ENCODE measurements at regions not wholly inside any gene's neighbourhood (a gene's known extent, or its start where the extent isn't known, plus 50 kb on each side); places are given as distances from the start of the nearest gene placed in this dataset.
"Not testable (repeated sequence)": the region's sequence is repeated elsewhere in the genome, so short reads cannot be mapped to it uniquely, and the experiment has no call there.

DNA sequence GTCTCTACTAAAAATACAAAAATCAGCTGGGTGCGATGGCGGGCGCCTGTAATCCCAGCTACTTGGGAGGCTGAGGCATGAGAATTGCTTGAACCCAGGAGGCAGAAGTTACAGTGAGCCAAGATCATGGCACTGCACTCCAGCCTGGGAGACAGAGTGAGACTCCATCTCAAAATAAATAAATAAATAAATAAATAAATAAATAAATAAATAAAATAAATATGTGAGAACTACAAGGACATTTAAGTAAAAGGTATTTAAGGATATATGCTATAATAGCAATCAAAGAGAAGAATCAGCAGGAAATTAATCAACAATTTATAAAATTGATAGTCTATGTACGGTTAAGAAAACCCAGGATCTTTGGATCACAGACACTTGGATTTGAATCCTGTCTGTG, 154.0 kb upstream of the MPDZ start:
- H3K4me1 ChIP-seq; H3K27ac ChIP-seq; POLR2A ChIA-PET; ATAC-seq; FAIRE-seq; H3K9me3 ChIP-seq; DNase-seq (ENCODE audit: low read depth in 1 of 2, low spot score in 1 of 2); H3K4me3 ChIP-seq; CTCF ChIA-PET; H3K4me2 ChIP-seq: not testable (repeated sequence)
- 93% methylated on average over 4 of the region's 4 CpGs for WGBS (ENCODE audit: missing lambda C conversion rate)
- peak; percentile 79 for TF ChIP-seq ZC3H11A (IDR thresholded peaks at IDR 0.05)

GRCh38 chr9:13432904-13433303, 153.4 kb upstream of the MPDZ start:
- 75% methylated on average over 1 of the region's 1 CpG for WGBS (ENCODE audit: missing lambda C conversion rate)

DNA sequence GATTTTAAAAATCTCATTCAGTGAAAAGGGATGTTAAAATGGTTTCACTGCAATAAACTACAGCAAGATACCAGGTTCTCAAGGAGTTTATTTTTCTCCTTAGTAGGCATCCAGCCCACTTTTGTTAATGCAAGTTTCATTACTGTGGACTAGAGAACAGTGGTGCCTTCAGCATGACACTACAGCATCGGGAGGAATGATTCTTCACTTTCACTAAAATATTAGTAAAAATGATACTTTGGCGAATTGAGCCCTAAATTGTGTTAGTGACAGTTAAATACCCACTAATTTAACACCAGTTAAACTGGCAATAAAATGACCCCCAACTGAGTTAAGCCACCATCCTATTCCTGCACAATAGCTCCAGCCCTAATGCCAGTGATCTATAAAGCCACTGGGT, 152.2 kb upstream of the MPDZ start:
- FAIRE-seq (no peak), DNase-seq (ENCODE audit: low read depth in 1 of 2, low spot score in 1 of 2) (no peak), ATAC-seq (no peak)
- ChIA-PET CTCF (interaction anchor here (5.0 kb wide), 1 partner anchor 921 kb away, joined by 67 read pairs; no protein-coding TSS in a partner anchor), POLR2A (no interaction called here)
- TF ChIP-seq RARB (CRISPR knock-in tag; IDR thresholded peaks at IDR 0.05) (no peak), MAFK (IDR thresholded peaks at IDR 0.05; ENCODE audit: partially characterized antibody) (no peak), ZC3H11A (IDR thresholded peaks at IDR 0.05) (no peak), HDAC2 (IDR thresholded peaks at IDR 0.05) (no peak), JUNB (IDR thresholded peaks at IDR 0.05) (no peak), REST (IDR thresholded peaks at IDR 0.05) (no peak)
- TF ChIP-seq, protein P1, sequence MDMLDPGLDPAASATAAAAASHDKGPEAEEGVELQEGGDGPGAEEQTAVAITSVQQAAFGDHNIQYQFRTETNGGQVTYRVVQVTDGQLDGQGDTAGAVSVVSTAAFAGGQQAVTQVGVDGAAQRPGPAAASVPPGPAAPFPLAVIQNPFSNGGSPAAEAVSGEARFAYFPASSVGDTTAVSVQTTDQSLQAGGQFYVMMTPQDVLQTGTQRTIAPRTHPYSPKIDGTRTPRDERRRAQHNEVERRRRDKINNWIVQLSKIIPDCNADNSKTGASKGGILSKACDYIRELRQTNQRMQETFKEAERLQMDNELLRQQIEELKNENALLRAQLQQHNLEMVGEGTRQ (IDR thresholded peaks at IDR 0.05): no peak
- TF ChIP-seq, protein P2, sequence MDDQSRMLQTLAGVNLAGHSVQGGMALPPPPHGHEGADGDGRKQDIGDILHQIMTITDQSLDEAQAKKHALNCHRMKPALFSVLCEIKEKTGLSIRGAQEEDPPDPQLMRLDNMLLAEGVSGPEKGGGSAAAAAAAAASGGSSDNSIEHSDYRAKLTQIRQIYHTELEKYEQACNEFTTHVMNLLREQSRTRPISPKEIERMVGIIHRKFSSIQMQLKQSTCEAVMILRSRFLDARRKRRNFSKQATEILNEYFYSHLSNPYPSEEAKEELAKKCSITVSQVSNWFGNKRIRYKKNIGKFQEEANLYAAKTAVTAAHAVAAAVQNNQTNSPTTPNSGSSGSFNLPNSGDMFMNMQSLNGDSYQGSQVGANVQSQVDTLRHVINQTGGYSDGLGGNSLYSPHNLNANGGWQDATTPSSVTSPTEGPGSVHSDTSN (IDR thresholded peaks at IDR 0.05): no peak
- Histone ChIP-seq H3K9me3 (0 out of 3 replicates have a peak, but pooled peaks cover 3% of the 10 kb centered on the region), H3K4me2 (no peak overlapping the region), H3K27ac (no peak overlapping the region), H3K4me3 (no peak overlapping the region), H3K4me1 (no peaks in the 10 kb centered on the region)
- 7% methylated on average over 2 of the region's 2 CpGs for WGBS (ENCODE audit: missing lambda C conversion rate)

More at GRCh38 chr9:13432904-13433303, 153.4 kb upstream of the MPDZ start:
- Histone ChIP-seq H3K27ac (no peak overlapping the region), H3K9me3 (0 out of 3 replicates have a peak, but pooled peaks cover under 1% of the 10 kb centered on the region), H3K4me2 (no peak overlapping the region), H3K4me3 (no peak overlapping the region), H3K4me1 (no peaks in the 10 kb centered on the region)
- FAIRE-seq (no peak), ATAC-seq (no peak), DNase-seq (ENCODE audit: low read depth in 1 of 2, low spot score in 1 of 2) (no peak)
- POLR2A ChIA-PET: no interaction called here
- TF ChIP-seq TFCP2L1 (CRISPR knock-in tag; IDR thresholded peaks at IDR 0.05) (no peak), REST (IDR thresholded peaks at IDR 0.05) (no peak), CBX8 (IDR thresholded peaks at IDR 0.05) (no peak), HOXB5 (CRISPR knock-in tag; IDR thresholded peaks at IDR 0.05) (no peak), CEBPB (IDR thresholded peaks at IDR 0.05) (no peak)
- TF ChIP-seq, protein P3, sequence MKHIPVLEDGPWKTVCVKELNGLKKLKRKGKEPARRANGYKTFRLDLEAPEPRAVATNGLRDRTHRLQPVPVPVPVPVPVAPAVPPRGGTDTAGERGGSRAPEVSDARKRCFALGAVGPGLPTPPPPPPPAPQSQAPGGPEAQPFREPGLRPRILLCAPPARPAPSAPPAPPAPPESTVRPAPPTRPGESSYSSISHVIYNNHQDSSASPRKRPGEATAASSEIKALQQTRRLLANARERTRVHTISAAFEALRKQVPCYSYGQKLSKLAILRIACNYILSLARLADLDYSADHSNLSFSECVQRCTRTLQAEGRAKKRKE (CRISPR knock-in tag; IDR thresholded peaks at IDR 0.05; ENCODE audit: low read depth): no peak
- CTCF ChIA-PET: no interaction called here

Measured in A549 (cell line).